H54 (cell line): ENCODE measurements at regions not wholly inside any gene's neighbourhood (a gene's known extent, or its start where the extent isn't known, plus 50 kb on each side); places are given as distances from the start of the nearest gene placed in this dataset.

Experiments used
- DNase-seq: peaks from one replicate; pipeline ENCODE4 v3.0.0; 2011; ENCODE audit warnings: low spot score, mixed read lengths; ENCODE audit not compliant: insufficient read length
- FAIRE-seq: peaks from 3 replicates; lab custom pipeline; 2011; peaks lifted over from hg19 to GRCh38; lab: Jason Lieb, UNC
- POLR2A ChIP-seq: IDR thresholded peaks from 2 replicates; pipeline ENCODE4 v1.6.1; 2011; ENCODE audit warnings: low read depth, mild to moderate bottlenecking, low read length

GRCh38 chr3:116767726-116768125, 58.1 kb downstream of the TUSC7 start:
- TF ChIP-seq POLR2A: no peak
- no peak for DNase-seq

GRCh38 chr3:116770815-116771450, 61.4 kb downstream of the TUSC7 start:
- TF ChIP-seq POLR2A: no peak
- FAIRE-seq: peak; percentile 91

More at GRCh38 chr3:116767726-116768125, 58.1 kb downstream of the TUSC7 start:
- no peak for FAIRE-seq

DNA sequence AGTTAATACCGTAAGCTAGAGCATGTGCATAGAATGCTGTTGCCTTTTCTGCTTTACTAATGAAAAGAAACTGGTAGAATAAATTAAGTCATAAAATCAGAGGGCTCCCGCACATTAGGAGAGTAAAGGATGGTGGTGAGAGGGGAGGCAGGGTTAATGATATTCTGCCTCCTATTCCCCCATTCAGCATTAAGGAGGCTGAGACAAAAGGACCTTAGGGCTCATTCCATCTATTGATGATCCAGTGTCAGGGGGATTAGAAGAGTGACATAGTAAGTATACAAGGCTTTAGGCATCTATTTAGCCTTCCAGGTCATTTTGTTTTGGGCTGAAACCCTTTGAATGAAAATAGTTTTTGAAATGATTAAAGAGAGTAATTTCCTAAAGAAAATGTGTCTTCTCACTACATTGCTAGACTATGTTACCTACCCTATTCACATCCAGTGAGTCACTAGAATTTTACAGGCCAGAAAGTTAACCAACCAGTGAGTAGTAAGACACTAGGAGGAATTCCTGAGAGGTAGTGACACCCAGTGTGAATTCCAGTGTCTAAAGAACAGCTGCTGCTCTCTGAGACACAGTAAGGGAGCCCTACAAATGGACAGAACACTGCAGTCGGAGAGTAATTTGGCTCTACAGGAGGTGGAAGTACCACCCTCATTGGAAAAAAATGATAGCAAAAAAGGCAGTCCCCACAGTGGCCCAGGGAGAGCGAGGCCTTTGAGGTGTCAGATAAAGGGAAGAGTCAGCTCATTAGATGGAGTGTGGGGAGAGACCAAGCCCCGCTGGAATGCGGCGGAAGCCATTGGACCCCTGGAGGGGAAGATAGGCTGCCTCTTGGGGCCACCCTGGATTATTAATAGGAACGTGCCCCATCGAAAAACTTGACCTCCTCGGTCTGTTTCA, 67.6 kb downstream of the TUSC7 start:
- DNase-seq (no peak), FAIRE-seq (no peak)
- TF ChIP-seq POLR2A: no peak

More at GRCh38 chr3:116770815-116771450, 61.4 kb downstream of the TUSC7 start:
- DNase-seq: peak; percentile 9

DNA sequence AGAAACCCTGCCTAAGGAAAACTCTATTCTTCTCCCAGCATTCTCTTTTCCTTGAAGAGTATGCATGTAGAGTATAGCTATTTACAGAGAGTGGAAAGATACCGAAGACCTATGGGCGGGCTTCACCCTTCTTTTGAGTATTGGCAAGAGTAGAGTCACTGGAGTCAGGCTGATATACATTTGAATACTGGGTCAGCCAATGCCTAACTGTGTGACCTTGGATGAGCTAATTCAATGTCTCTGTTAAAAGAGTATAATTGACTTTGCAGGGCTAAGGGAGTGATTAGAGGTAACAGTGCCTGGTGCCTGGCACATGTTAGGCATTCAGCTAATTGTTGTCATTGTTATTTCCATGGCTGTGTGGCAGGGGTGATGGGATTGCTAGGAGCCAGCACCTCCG, 75.6 kb downstream of the TUSC7 start:
- TF ChIP-seq POLR2A: no peak
- FAIRE-seq: no peak
- no peak for DNase-seq

DNA sequence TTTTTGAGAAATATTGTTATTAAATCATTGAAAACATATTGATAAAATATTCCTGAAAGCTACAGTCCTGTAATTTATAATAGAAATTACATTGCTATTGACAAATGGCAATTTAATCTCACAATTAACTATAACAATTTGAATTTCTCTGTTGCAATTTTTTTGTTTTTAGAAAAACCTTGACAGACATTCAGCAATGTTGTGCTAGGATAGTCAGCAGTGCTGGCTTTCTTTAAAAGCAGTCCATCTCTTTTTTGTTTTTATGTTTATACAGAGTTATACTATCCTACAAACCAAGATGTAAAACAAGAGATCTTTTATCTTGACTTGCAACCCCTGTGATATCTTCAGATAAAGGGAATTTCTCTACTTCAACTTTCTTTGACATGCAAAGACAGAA, 93.1 kb downstream of the TUSC7 start:
- DNase-seq (no peak), FAIRE-seq (no peak)
- TF ChIP-seq POLR2A: no peak

- no peak for TF ChIP-seq POLR2A
- DNase-seq: no peak
- no peak for FAIRE-seq
Observed at GRCh38 chr3:116806351-116806750, 96.8 kb downstream of the TUSC7 start.

DNA sequence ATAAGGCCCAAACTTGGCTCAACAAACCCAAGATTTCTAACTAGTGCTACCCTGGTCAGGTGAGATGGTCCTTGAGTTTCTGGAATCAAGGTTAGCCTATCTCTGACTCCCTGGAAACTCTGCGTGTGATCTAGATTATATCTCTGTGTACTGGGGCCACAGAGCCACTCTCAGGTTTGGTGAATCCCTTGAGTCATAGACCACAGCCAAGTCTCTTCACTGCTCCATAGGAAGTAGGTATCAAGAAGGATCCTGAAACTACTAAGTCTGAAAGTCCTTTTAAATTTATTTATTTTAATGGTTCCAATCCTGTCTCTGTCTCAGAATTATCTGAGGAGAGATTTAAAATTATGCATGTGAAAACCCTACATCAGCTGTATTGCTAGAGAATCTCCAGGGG, 99.1 kb downstream of the TUSC7 start:
- FAIRE-seq: no peak
- DNase-seq: no peak
- TF ChIP-seq POLR2A: no peak

GRCh38 chr3:116809208-116809607, 99.6 kb downstream of the TUSC7 start:
- DNase-seq (no peak), FAIRE-seq (no peak)
- TF ChIP-seq POLR2A: no peak

- no peak for FAIRE-seq
- no peak for DNase-seq
- no peak for TF ChIP-seq POLR2A
Observed at GRCh38 chr3:116811754-116812153, 102.2 kb downstream of the TUSC7 start.

- FAIRE-seq (no peak), DNase-seq (no peak)
- TF ChIP-seq POLR2A: no peak
Observed at GRCh38 chr3:116812949-116813348, 103.4 kb downstream of the TUSC7 start.

- FAIRE-seq (no peak), DNase-seq (no peak)
- TF ChIP-seq POLR2A: no peak
Observed at GRCh38 chr3:116815321-116815720, 105.7 kb downstream of the TUSC7 start.

- FAIRE-seq (no peak), DNase-seq (no peak)
- no peak for TF ChIP-seq POLR2A
Observed at GRCh38 chr3:116815831-116816588, 106.4 kb downstream of the TUSC7 start.

GRCh38 chr3:116821371-116821770, 111.8 kb downstream of the TUSC7 start:
- no peak for FAIRE-seq

GRCh38 chr3:116824208-116824607, 114.6 kb downstream of the TUSC7 start:
- no peak for TF ChIP-seq POLR2A
- FAIRE-seq (no peak), DNase-seq (no peak)

More at GRCh38 chr3:116821371-116821770, 111.8 kb downstream of the TUSC7 start:
- TF ChIP-seq POLR2A: no peak
- no peak for DNase-seq
